Thyroid gland (tissue), 4 donors: ENCODE measurements at regions not wholly inside any gene's neighbourhood (a gene's known extent, or its start where the extent isn't known, plus 50 kb on each side); places are given as distances from the start of the nearest gene placed in this dataset.

ENCODE experiments used
- POLR2A ChIP-seq, 2 donors: fragments of 450-650 bp; IDR thresholded peaks; one replicate each; pipeline ENCODE4 v1.6.1; 2017; ENCODE audit warnings: antibody characterized with exemption in 2 of 2, mild to moderate bottlenecking in 2 of 2, moderate library complexity in 1 of 2
- TF ChIP-seq, protein P1 (sequence below), 6 experiments: fragments of 200-600 bp in 3 of 6; fragments of 450-650 bp in 3 of 6; sonication (generic) in 3 of 6; IDR thresholded peaks; one replicate each; pipeline ENCODE4 v1.5.1; 2016 to 2019; ENCODE audit warnings: antibody characterized with exemption in 6 of 6, mild to moderate bottlenecking in 2 of 6, inconsistent platforms in 1 of 6, moderate library complexity in 1 of 6

DNA sequence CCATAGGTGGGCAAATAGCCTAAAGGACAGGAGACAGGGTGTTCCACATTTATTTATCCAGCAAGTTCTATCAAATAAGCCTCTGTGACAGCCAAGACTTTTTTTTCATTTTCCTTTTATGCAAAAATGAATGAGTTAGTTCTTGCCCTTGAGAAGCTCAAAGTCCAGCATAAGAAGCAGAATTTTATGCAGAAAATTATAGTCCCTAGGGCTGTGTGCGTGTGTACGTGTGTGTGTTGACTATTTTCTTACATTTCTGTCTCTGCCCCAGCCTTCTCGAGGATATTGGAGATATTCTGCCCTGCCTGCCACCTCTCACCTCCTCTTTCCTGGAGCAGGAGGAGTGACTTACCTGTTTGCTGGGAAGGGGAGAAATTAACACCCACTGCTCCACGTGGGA, 221.9 kb downstream of the SREK1 start:
- TF ChIP-seq, protein P1, sequence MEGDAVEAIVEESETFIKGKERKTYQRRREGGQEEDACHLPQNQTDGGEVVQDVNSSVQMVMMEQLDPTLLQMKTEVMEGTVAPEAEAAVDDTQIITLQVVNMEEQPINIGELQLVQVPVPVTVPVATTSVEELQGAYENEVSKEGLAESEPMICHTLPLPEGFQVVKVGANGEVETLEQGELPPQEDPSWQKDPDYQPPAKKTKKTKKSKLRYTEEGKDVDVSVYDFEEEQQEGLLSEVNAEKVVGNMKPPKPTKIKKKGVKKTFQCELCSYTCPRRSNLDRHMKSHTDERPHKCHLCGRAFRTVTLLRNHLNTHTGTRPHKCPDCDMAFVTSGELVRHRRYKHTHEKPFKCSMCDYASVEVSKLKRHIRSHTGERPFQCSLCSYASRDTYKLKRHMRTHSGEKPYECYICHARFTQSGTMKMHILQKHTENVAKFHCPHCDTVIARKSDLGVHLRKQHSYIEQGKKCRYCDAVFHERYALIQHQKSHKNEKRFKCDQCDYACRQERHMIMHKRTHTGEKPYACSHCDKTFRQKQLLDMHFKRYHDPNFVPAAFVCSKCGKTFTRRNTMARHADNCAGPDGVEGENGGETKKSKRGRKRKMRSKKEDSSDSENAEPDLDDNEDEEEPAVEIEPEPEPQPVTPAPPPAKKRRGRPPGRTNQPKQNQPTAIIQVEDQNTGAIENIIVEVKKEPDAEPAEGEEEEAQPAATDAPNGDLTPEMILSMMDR (IDR thresholded peaks at IDR 0.05): no peak
- no peak for TF ChIP-seq POLR2A (IDR thresholded peaks at IDR 0.05)
